CD1c-positive myeloid dendritic cell (primary cell): ENCODE measurements at regions not wholly inside any gene's neighbourhood (a gene's known extent, or its start where the extent isn't known, plus 50 kb on each side); places are given as distances from the start of the nearest gene placed in this dataset.

Experiments
- DNase-seq: peaks from one replicate; pipeline ENCODE4 v3.0.0-alpha.2; 2016; ENCODE audit errors: extremely low spot score

DNA sequence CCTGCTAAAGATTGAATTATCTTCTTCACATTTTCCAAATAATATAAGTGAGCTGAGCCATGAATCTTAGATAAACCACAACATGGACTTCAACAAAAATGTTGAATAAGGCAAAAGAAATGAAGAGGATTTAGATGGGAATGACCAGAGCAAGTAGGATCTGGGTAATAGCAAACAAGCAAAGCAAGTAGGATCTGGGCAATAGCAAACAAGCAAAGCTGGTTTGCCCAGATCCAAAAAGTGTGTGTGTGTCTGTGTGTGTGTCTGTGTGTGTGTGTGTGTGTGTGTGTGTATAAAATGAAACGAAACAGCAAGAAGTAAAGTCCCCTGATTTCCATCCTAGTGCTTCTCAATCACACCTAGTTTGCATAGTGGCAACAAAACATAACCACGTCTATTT is 549.1 kb downstream of the RERGL start:
- DNase-seq: no peak

GRCh38 chr12:17528394-17528793 is 561.6 kb downstream of the RERGL start:
- DNase-seq: no peak

- no peak for DNase-seq
These were observed 563.0 kb downstream of the RERGL start for GRCh38 chr12:17527021-17527420.

- no peak for DNase-seq
These were observed 578.6 kb downstream of the RERGL start for GRCh38 chr12:17511369-17511768.

DNA sequence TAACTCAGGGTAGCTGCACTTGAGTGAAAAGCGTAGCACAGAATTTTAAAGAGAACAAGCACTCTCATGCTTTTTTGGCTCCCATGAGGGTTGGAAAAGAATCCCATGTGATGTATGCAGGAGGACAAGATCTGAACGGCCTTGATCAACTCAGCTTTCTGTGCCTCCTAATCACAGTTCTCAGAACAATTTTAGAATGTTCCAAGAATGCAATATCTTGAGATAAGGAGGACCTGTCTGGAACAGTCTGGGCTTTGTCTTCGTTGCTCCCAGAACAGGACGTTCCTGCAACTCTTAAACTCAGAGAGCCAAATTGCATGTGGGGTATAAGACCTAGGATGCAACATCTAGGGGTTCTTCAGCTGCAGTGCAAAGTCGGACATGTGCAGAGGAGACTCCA is 582.7 kb downstream of the RERGL start:
- no peak for DNase-seq

DNA sequence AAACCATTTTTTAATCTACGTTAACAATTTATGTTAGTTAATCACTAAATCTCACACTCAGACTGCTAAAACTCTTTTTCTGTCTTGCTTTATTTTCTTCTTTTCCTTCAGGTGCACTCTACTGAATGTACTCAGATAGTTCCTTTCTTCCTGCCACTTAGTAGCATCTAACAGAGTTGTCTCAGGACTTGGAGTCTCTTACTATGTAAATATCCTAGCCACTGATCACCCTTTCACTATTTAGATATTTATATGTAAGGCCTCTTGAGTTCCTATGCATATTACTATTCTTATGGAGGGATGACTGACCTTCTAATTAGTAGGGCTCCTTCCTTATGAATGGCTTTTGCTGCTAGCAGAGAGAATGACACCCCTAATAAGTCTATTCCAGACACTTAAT is 586.3 kb downstream of the RERGL start:
- no peak for DNase-seq

DNA sequence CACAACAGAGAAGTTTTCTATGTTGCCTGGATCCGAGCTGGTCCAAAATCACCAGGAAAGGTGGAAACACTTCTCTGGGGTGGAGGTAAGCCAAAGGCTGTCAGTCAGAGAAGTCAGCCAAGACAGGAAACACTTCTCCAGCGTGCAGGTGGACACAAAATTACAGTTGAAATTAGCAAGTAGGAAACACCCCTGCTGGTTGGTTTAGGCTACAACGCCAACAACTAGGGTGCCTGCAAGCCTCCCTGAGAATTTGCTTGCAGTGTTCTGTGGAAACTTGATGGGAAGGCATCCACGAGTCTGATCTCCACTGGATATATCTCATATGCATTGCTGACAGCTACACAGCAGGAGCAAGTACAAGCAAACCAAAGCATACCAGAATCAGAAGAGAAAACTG is 600.5 kb downstream of the RERGL start:
- no peak for DNase-seq

DNA sequence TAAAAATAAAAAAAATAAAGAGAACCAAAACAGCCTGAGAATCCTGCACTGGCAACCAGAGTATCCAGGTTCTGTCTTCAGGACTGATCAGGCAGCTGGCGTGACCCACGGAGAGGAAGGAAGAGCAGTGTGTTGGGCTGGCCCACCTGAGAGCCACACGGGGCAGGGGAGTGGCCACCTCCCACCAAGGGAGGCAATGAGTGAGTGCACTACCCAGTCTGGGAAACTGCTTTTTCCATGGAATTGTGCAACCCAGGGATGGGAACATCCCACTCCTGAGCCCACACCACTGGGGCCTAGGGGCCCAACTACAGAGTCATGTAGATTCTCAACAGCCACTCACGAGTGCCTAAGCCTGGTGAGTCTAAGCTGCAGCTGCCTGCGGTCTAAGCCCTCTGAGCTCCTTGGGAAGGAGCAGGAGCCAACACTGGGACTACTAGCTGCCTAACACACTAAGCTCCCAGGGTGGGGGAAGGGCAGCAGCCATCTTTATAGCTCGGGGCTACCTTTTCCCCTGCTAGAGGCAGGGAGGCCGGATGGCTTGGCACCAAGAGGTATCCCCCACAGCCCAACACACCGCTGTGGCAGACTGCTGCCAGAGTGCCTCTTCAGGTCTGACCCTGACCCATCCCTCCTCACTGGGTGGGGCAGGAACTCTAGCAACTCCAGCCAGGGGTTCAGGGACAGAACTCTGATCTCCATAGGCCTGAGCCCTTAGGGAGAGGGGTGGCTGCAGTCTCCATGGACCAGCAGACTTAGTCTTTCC is 610.9 kb downstream of the RERGL start:
- no peak for DNase-seq

DNA sequence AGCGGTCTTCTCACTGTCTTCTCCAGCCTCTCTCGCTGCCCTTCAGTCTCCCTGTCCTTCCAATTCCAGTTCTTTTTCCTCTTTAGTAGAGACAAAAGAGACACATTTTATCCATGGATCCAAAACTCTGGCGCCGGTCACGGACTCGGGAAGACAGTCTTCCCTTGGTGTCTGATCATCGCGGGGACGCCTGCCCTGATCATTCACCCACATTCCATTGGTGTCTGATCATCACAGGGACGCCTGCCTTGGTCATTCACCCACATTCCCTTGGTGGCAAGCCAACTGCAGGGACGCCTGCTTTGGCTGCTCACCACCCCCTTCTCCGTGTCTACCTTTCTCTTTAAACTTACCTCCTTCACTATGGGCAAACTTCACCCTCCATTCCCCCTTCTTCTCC is 619.5 kb downstream of the RERGL start:
- no peak for DNase-seq

DNA sequence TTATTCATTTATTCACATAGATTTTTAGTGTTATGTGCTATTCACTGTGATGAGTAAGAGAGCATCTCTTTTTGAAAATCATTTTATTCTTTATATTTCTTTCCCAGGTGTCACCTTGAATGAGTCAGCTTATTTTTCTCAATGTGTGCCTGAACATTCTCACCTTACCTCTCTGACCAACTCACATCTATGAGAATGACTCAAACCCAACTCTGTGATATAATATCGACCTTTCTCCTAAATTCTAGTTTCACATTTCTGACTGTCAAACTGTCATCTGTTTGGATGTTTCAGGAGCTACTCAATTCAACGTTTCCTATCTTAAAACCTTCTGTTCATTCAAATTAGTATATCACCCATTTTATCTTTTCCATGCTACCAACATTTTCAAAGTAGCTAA is 630.8 kb downstream of the RERGL start:
- no peak for DNase-seq

- no peak for DNase-seq
These were observed 633.5 kb downstream of the RERGL start for GRCh38 chr12:17456486-17456885.

GRCh38 chr12:17438141-17438540 is 651.9 kb downstream of the RERGL start:
- no peak for DNase-seq

GRCh38 chr12:17416748-17417147 is 673.2 kb downstream of the RERGL start:
- DNase-seq: no peak

DNA sequence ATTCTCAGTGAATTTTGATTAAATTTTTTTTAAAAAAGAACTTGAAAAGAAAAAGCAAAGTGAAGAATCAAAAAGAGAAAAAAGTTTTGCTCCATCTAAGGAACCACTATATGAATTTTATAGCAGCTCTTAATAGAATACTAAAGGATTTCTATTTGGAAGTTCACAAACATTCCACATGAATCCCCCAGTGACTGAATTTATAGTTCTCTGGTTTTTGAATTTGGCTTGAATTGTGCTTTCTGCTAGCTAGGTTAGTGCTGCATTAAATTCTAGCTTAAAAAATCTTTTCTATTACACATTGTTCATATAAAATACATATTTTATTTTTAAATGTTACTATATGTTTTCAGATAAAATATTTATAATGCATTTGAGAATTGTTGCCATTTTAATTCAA is 675.4 kb downstream of the RERGL start:
- no peak for DNase-seq

DNA sequence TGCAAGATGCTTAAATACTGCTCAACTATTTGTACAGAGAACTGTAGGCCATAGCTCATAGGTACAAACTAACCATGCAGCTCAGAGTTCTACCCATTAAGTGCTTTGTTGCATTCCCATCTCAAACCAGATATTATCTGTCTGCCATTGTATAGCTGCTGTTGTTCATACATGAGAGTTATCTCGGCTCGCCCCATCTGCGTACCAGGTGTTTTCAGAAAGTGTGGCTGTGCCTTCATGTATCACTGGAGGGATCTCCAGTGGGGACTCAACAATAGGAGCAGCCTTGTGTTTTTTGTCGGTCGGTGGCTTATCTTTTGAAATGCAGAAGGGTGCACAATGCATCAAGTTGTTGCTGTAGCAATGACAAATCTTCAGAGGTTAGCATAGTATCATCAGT is 678.3 kb downstream of the RERGL start:
- DNase-seq: no peak

- DNase-seq: no peak
These were observed 701.3 kb downstream of the RERGL start for GRCh38 chr12:17388679-17389078.

GRCh38 chr12:17383321-17383720 is 706.7 kb downstream of the RERGL start:
- DNase-seq: no peak

DNA sequence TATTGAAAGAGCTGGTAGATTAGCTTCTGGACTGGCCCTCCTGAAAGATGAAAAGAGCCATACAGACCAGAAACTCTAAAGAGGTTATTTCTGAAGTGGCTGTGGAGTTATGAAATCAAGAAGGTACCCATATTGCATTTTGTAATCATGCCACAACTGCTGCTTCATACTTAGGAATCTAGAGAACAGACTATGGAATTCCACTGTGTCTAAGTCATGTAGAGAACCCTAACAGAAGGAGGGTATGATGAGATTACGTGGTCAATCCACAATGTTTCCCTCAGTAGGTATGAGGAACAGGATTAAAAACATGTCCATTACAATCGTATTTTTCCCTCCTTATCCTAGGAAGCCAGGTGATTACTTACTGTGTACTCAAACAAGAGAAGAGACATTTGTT is 708.8 kb downstream of the RERGL start:
- no peak for DNase-seq

DNA sequence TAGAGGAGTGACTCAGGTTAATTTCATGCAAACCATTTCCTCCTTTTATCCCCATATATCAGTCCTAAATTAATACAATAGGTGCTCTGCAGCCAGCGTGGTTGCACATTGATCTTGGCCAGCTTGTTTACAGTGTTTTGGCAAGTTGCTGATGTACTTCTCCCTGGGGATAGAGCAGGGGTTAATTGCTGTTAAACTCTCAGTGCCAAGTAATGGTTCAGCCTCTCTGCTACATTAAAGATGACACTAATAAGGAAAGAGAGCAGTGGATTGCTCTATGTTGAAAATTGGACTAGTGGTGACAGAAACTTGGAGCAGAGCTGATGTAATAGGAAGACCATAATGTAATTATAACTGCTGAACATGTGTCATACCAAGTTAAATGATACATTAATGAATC is 717.5 kb downstream of the RERGL start:
- DNase-seq: no peak

GRCh38 chr12:17371491-17372215 is 718.3 kb downstream of the RERGL start:
- no peak for DNase-seq

GRCh38 chr12:17370621-17371020 is 719.4 kb downstream of the RERGL start:
- DNase-seq: no peak

DNA sequence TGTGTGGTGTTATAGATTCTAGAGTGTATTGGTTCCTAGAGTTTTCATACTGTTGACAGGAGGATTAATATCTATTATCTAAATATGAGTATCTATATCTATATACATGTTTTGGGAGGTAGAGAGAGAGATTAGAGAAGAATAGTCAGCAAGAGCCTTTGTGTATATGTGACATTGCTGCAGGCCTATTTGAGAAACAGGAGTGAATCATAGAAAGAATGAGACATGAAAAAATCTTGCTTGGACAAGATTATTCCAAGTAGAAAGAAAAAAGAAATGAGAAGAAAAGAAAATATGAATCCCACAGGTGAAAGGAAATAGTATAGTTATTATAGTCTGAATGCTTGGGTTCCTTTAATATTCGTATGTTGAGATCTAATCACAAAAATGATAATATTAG is 720.4 kb downstream of the RERGL start:
- no peak for DNase-seq

DNA sequence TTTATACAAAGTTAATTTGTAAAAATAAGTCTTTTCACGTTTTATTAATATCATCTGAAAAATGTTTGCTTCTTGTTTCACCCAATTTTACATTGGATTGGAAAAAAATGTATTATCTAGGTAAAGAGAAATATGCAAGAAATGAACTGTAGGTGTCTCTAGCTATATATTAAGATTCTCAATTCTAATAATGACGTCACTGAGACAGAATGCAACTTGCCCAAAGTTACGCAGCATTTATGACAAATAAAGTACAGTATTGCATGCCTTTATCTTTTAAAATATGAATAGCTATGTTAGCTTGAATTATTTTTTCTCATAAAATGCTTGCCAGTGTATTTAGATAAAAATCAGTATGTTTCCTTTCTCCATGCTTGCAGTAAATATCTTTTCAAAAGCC is 728.8 kb downstream of the RERGL start:
- no peak for DNase-seq

DNA sequence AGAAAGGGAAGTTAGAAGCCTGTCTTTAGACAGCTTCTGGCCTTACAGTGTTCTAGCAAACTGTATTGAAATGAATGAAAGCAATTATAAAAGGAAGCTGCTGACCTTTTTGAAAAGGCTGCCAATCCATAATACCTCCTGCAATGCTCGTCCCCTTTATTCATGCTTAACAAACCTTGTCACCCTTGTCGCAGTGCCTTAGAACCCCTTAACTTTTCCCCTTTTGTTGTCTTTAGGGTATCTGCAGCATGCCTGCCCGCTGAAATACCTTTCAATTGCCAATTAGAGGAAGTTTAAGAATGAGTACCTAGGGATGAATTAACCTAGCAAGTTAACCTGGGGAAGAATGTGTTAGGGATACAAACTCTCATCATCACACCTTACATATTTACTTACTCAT is 731.2 kb downstream of the RERGL start:
- no peak for DNase-seq
